HG03060 (cell line): ENCODE measurements at regions not wholly inside any gene's neighbourhood (a gene's known extent, or its start where the extent isn't known, plus 50 kb on each side); places are given as distances from the start of the nearest gene placed in this dataset.
A peak's percentile ranks its signal among the peaks of the same experiment; 100 is the strongest.
"Not testable (repeated sequence)": the region's sequence is repeated elsewhere in the genome, so short reads cannot be mapped to it uniquely, and the experiment has no call there.

ENCODE experiments used
- ATAC-seq: cut with Tn5 transposase; IDR thresholded peaks from one replicate; pipeline ENCODE4 v1.9.1; 2021; ENCODE audit warnings: low read depth, moderate number of reproducible peaks; ENCODE audit not compliant: unreplicated experiment

DNA sequence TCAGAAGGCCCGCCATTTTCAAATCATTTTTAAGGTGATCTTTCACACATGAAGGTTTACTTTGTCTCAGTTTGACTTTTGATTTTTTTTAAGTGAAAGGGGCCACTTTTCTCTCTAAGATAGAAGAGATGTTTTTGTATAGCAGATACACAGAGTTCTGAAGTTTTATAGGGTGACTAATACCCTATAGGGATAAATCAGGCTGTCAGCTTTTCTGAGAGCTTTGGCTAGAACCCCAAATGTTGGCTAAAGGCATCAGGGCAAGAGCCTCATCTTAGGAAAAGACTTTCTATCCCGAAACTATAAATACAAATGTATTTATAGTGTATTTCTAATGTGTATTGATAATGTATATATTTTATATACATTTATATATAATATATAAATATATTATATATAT is 181.4 kb downstream of the TBX18 start:
- ATAC-seq, result no peak

DNA sequence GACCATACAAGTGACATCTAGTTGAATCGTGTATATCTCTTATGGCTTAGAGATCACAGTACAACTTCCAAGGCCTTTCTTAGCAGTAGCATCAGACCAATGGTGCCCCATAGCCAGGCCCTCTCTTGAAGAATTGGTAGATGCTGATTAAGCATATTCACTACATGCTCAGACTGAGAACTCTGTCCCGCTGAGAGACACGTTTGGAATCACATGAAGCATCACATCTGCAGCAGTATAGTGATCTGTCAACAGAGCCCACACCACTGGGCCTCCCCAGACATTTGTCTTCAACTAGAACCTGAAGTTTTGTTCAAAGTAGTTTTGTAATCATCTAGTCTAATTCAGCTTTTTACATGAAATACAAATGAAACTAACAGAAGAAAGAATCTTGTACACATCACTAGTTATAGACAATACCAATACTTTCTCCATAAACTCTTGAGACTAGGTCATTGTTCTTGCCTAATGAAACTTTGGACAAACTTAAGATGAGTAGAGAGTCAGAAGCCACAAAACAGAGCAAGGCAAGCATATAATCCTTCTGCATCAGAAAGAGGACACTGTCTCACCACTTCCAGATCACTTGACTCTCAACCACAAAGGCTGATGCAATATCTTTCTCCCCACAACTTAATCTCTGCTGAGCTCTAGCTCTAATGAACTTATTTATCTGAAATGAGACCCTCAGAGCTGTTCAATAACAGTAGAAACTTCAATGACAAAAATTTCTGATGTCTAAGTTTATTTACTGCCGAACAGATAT is 182.7 kb downstream of the TBX18 start:
- peak; percentile 57 for ATAC-seq

DNA sequence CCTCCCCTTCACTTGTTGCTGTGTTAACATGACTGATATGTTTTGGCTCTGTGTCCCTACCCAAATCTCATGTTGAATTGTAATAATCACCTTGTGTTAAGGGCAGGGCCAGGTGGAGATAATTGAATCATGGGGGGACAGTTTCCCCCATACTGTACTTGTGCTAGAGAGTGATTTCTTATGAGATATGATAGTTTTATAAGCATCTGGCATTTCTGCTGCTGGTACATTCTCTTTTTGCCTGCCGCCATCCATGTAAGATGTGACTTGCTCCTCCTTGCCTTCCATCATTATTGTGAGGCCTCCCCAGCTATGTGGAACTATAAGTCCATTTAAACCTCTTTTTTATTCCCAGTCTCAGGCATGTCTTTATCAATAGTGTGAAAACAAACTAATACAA is 185.0 kb downstream of the TBX18 start:
- no peak for ATAC-seq

DNA sequence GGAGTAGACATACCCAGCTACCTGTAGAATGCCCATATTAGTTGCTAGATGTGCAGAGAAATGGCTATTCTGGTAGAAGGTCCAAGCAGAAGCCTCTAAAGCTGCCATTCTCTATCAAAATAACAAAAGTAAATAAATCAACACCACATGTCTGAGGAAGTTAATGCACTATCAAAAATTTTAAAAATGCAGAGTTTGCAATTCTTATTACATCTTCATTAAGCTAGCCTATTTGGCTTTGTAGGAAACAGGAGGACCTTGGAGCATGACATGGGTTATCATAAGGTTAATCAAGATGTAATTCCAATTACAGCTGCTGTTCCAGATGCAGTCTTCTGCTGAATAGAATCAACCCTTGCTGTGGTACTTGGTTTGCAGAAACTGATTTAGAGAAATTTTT is 188.4 kb downstream of the TBX18 start:
- no peak for ATAC-seq

DNA sequence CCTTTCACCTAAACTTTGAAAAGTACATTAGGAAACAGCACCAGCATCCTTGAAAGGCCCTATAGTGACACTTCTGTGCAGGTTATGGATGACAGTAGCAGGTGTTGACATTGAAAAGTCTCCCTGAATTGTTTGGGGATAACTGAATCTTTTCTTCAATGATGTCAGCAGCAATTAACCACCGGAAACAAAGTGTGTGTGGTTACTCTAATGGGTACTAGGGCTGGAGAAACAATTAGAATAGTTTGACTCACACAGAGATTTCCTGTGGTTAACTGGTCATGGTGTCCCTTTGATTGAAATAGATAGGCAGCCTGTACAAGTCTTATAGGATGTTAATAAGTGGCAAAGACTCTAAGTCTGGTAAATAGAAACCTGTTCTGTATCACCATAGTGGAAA is 189.1 kb downstream of the TBX18 start:
- ATAC-seq, result peak; percentile 99

DNA sequence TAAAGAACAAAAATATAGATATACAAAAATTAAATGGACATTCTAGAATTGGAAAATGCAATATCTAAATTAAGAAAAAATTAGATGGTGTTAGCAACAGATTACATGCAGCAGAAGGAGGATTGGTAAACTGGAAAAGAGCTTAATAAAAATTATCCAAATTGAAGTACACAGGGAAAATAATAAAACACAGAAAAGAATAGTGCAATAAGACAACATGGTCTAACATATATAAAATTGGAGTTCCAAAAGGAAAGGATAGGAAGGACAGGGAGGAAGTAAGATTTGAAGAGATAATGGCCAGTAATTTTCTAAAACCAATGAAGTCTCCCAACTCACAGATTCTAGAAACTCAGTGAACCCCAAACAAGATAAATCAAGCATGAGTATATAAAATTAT is 194.5 kb downstream of the TBX18 start:
- ATAC-seq, result no peak

DNA sequence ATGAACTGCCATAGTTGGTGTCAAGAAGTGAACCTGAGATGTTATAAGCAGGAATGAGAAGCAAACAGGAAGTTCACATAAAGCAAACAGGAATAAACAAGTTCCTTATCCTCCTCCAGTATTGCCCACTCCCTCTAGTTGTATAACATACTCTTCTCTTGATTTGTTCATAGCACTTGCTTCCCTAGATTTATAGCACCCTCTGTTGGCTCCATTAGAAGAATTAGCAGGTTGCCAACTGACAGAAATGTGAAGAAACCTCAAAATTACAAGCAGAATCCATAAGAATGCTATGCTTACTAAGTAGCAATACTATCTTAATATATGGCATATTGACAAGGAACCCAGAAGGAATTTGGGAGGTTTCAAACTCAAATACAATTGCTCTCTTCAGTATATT is 195.4 kb downstream of the TBX18 start:
- ATAC-seq, result no peak

DNA sequence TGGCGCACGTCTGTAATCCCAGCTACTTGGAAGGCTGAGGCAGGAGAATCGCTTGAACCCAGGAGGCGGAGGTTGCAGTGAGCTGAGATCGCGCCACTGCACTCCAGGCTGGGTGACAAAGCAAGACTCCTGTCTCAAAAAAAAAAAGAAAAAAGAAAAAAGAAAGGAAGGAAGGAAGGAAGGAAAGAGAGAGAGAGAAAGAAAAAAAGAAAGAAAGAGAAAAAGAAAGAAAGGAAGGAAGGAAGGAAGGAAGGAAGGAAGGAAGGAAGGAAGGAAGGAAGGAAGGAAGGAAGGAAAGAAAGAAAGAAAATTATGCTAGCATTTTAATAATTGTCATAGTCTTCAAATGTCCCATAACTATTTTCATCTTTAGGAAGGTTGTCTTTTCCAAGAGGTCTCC is 198.7 kb downstream of the TBX18 start:
- not testable (repeated sequence) for ATAC-seq

DNA sequence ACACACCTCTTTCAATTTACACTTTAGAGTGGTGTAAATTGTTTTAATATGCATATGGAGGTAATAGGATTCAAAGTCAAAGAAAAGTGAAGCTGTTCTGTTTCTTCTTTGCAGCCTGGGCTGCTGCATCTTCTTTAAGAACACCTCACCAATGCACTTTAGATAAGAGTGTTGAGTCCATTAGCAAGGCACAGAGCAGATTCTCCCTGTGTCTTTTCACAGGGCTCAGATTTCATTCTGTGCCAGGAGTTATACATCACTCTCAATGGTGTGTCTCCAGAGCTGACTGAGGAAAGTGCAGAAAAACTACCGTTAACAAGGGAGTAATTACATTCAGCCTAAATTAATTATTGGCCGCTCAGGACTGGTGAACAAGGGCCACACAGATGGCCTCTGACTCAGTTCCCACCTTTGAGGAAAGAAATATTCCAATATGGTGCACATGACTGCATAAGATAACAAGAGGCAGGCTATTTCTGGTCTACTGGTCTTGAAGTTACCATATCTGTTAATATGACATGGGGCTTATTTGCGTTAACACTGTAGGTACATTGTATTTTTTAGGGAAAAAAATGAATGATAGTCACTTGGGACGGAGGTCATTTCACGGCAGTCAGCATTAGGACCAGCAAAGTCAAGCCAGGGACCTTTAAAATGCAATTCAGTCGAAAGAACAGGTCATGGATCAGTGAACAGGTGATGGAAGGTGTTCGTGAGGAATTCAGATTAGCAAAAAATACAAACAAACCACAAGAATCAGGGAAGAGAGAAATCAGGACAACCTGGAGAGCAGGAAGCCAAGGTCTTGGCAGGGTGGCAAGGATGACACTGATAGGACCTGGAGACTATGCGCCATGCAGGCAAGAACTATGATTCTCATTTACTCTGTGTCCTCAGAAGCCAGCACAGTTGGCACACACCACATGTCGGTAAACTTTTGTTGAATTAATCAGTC is 203.7 kb downstream of the TBX18 start:
- ATAC-seq, result no peak

DNA sequence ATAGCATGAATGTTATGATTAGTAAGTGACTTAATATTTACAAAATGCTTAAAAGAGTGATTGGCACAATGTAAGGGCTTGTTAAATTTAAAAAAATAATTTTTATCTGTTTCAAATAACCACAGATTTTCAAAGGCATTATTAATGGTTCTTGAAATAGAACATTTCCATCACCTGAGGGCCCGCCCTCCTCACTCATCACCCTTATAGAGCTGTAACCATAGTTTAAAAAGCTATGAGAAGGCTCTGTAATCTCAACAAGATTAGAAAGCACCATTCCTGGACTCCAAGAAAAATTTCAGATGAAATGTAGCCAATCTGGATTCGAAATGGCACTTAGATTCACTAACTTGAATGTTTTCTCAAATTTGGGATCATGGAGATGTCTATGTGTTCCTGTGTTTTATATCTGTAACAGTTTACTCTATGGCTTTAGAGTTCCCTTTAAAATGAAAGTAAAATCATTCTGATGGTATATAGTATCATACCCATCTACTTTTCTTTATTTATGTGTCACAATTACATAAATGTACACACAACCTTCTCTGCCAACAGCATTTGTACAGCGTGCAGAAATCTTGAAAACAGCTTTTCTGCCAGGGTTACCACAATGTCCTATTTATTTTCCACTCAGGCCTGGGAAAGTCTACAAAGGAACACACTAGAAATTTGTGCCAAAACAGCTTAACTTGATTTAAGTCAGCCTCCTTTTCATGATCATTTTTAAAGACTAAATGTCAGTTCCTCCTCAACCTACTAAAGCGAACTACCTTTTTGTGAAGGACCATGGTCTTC is 207.7 kb downstream of the TBX18 start:
- no peak for ATAC-seq

DNA sequence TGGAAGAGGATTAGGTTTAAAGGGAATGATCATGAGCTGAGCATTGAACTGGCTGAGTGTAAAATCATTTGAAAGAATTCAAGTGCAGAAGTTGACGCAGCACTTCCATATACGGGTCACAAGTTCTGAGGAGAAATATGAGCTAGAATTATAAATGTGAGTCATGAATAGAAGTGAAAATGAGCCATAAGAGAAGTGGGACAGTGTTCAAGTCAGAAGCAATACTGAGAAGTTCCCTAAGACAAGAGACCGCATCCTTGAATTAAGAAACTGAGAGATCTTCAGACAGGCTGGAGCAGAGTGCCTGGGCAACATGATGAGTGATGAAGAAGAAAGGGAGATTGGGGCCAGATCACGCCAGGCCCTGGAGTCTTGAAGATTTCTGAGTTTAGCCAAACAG is 209.7 kb downstream of the TBX18 start:
- ATAC-seq, result no peak

DNA sequence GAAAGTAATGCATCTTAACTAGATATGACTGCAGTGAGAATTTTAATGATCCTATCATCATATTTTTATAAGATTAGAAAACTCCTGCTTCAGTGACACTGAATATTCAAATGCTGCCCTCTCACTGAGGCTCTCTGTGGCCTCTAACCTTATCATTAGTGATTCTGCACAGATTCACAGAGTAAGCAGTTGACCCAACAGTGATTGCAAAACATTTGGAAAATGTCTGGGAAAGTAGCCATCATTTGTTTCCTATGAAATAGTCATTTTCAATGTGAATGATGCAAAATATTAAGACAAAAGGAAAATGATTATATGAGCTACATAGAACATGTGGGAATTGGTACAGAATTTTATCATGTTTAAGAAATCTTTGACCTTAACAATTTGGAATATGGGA is 210.3 kb downstream of the TBX18 start:
- no peak for ATAC-seq

DNA sequence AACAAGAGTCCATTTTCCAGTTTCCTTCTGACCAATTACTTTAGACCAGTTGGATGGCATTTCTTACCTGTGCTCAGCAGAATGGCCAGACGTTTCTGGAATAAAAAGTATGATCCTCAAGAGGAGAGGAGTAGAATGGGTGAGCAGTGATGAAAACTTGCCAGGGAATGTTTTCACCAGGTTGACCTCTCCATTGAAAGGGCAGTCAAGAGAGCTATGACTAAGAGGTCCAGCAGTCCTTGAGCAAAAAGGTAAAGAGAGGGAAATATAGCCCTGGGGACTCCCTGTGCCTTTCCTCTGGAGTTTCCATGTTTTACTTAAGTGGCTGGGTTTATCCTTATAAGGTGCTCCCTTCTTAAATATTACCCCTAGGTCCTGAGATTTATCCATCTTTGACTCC is 210.9 kb downstream of the TBX18 start:
- ATAC-seq, result no peak

DNA sequence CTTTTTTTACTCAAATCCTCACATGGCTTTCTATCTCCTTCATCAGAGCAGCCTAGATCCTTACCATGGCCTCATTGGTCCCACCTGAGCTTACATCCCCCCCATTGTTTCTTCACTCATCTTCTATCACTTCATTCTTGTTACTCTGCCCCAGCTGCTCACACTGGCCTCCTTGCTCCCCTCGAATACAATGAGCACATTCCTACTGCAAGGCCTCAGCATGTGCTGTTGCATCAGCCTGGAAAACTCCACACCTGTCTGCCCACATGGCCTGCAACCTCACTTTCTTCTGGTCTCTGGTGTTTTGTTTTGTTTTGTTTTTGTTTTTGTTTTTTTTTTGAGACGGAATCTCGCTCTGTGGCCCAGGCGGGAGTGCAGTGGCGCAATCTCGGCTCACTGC is 212.6 kb downstream of the TBX18 start:
- no peak for ATAC-seq

DNA sequence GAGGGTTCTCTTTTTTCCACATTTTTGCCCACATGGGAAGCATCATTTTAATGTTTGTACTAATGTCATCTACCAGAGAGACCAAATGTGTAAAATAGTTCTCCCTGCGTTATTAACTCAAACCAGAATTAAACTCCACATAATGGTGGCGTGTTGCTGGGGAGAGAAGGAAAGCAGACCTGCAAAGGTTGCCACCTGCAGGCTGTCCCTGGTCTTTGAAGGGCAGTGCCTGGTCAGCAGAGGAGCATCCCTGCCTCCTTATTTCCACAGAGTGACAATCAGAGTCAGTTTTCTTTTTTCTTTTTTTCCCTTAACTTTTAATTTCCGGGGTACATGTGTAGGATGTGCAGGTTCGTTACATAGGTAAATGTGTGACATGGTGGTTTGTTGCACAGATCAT is 214.5 kb downstream of the TBX18 start:
- ATAC-seq, result no peak

DNA sequence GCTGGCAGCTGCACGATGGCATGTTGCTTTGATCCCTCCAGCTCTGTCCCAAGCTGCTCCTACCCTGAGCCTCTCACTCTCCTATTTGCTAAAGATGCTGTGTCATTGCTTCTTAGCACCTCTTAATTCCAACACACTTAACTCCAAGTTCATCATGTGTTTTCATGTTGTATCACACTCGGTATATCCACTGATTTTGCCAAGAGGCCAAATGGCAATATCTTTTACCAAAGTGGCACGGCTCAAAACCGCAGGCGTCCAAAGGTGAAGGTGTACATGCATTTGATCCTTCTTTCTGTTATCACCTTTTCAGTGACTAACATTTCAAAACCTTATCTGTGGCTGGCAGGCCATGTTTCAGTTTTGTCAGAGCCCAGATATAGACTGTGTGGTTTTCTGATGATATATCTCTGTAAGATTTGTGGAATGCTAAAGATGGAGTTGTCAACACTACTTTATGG is 217.0 kb downstream of the TBX18 start:
- no peak for ATAC-seq

DNA sequence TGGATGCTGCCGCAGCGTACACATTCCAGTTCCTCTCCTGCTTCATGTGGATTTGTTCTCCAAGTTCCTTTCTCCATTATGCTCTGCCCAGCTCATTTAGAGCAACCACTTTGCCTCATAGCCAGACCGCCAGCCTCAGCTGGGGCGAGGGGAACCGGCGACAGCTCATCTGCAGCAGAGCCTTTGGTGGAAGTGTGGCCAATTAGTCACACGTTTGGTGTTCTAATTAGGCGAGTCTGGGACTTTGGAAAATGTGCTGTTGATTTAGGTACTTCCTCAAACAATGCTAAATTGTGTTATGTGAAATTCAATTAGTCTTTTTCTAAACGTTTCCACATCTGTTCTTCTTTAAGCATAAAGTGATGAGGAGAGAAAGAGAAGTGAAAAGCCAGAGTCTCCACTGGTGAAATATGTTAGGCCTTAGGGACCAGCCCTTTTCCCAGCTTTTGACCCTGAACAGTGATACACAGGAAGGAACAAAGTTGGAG is 217.9 kb downstream of the TBX18 start:
- no peak for ATAC-seq

DNA sequence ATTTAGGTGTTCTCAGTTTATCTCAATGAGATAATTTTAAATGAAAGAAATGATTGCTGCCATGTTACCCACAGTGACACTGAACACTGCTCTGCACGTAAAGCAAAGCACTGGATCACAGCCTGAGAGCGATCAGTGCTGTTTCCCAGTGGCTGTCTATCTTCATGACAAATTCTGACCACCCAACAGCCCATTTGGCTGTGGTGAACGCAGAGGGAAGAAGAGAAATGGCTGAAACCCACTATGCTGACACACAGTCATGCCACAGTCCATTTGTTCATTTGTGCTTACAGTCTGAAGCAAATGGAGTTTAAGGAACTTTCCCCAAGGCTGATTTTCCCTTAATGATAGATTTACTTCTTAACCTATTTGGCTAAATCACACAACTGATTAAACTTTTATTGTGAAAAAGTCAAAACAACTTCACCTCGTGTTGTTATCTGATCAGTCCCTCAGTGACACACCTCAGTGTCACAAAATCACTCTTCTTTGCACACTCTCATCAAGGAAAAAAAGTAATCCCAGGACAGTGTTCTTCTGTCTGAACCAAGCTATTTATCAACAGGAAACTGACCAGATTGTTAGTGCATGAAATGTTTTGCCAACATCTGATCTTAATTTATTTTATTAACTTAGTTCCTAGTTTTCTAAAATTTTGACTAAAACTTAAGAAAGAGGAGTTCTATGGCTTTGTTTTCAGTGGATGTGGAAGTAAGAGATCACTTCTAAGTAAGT is 225.1 kb downstream of the TBX18 start:
- no peak for ATAC-seq

DNA sequence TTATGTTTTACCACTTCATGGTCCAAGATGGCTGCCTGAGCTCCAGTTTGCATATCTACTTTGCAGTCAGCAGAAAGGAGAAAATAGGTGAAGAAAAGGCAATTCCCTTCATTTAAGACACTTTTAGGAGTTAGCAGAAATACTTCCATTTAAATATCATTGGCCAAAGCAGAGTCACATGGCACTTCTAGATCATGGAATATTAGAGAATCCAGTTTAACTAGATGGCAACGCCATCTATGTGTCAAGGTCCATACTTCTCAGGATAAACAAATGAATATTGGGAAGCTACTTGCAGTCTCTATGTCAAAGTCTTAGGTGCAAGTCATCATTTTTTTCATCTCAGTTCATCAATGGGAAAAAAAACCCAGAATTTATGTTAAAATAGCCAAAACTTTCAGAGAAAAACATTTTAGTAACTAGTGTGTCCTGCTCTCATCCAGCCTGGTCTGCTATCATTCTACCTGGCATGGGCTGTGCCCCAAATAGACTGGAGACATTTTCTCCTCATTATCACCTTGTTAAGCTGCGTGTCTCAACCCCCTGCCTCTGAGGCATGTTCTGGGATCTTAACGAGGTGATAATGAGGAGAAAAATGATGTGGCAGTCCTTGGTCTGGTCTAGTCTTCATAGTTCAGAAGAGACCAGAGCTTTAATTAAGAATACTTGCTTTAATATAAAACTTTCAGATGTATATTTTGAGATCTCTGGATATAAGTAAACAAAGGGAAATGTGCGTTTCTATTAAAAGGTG is 227.3 kb downstream of the TBX18 start:
- no peak for ATAC-seq
